ENCODE measurements at regions not wholly inside any gene's neighbourhood (a gene's known extent, or its start where the extent isn't known, plus 50 kb on each side); places are given as distances from the start of the nearest gene placed in this dataset.
"Not testable (repeated sequence)": the region's sequence is repeated elsewhere in the genome, so short reads cannot be mapped to it uniquely, and the experiment has no call there.

- Histone ChIP-seq H3K4me3 (ENCODE audit: low read depth, low read length) (no peak overlapping the region), H3K4me1 (no peaks in the 10 kb centered on the region), H3K9me3 (ENCODE audit: control insufficient read depth, low read length) (no peaks in the 10 kb centered on the region), H3K4me2 (ENCODE audit: low read length) (no peak overlapping the region), H2AFZ (no peak overlapping the region), H3K9ac (no peak overlapping the region), H3K36me3 (ENCODE audit: control insufficient read depth, insufficient read depth, low read length) (no peaks in the 10 kb centered on the region), H3K27me3 (ENCODE audit: control insufficient read depth, insufficient read depth, low read length) (no peaks in the 10 kb centered on the region), H3K27ac (no peak overlapping the region), H3K79me2 (no peaks in the 10 kb centered on the region)
- TF ChIP-seq CTCF (IDR thresholded peaks at IDR 0.05): no peak
Measured at GRCh38 chr7:69374044-69374425, 224.2 kb upstream of the AUTS2 start.

DNA sequence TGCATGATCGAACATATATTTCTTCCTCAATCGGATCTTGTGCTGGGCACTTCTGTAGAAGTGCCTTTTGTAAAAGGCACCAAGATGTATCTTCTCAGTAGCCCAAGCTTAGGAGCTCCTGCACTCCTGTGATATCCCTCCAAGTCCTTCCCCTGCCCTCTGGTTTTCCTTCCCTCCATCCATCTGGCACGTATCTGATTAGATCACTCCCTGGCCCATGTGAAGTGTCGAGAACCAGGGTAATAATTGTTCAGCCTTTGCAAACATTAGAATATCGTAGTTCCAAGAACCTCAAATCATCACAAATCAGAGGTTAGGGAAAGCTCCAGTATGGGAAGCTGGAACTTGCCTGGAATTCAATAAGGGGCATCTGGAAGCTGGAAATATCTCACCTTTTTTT lies 221.1 kb upstream of the AUTS2 start:
- no peaks in the 10 kb centered on the region for H3K9me3 ChIP-seq (ENCODE audit: control insufficient read depth, low read length)
- H3K36me3 ChIP-seq (ENCODE audit: control insufficient read depth, insufficient read depth, low read length): no peaks in the 10 kb centered on the region
- no peak overlapping the region for H3K4me3 ChIP-seq (ENCODE audit: low read depth, low read length)
- H3K4me1 ChIP-seq: no peaks in the 10 kb centered on the region
- no peak overlapping the region for H3K27ac ChIP-seq
- H2AFZ ChIP-seq: no peak overlapping the region
- H3K79me2 ChIP-seq: no peaks in the 10 kb centered on the region
- no peak for TF ChIP-seq CTCF (IDR thresholded peaks at IDR 0.05)
- H3K27me3 ChIP-seq (ENCODE audit: control insufficient read depth, insufficient read depth, low read length): no peaks in the 10 kb centered on the region
- H3K4me2 ChIP-seq (ENCODE audit: low read length): no peak overlapping the region
- H3K9ac ChIP-seq: no peak overlapping the region

- TF ChIP-seq CTCF (IDR thresholded peaks at IDR 0.05): no peak
- Histone ChIP-seq H3K79me2 (no peaks in the 10 kb centered on the region), H3K4me1 (no peaks in the 10 kb centered on the region), H3K27me3 (ENCODE audit: control insufficient read depth, insufficient read depth, low read length) (no peaks in the 10 kb centered on the region), H3K36me3 (ENCODE audit: control insufficient read depth, insufficient read depth, low read length) (no peaks in the 10 kb centered on the region), H3K9ac (no peak overlapping the region), H3K4me3 (ENCODE audit: low read depth, low read length) (no peak overlapping the region), H3K27ac (no peak overlapping the region), H3K4me2 (ENCODE audit: low read length) (no peak overlapping the region), H3K9me3 (ENCODE audit: control insufficient read depth, low read length) (no peaks in the 10 kb centered on the region), H2AFZ (no peak overlapping the region)
Measured at GRCh38 chr7:69388452-69389137, 209.7 kb upstream of the AUTS2 start.

- no peaks in the 10 kb centered on the region for H3K4me1 ChIP-seq
- no peak overlapping the region for H3K27ac ChIP-seq
- no peaks in the 10 kb centered on the region for H3K36me3 ChIP-seq (ENCODE audit: control insufficient read depth, insufficient read depth, low read length)
- no peak overlapping the region for H2AFZ ChIP-seq
- TF ChIP-seq CTCF (IDR thresholded peaks at IDR 0.05): no peak
- H3K4me3 ChIP-seq (ENCODE audit: low read depth, low read length): no peak overlapping the region
- no peaks in the 10 kb centered on the region for H3K27me3 ChIP-seq (ENCODE audit: control insufficient read depth, insufficient read depth, low read length)
- H3K79me2 ChIP-seq: no peaks in the 10 kb centered on the region
- no peak overlapping the region for H3K9ac ChIP-seq
- no peak overlapping the region for H3K4me2 ChIP-seq (ENCODE audit: low read length)
- H3K9me3 ChIP-seq (ENCODE audit: control insufficient read depth, low read length): no peaks in the 10 kb centered on the region
Measured at GRCh38 chr7:69389216-69389615, 209.1 kb upstream of the AUTS2 start.

- not testable (repeated sequence) for H3K4me1 ChIP-seq; H3K9ac ChIP-seq; H3K4me2 ChIP-seq (ENCODE audit: low read length); H3K27ac ChIP-seq; H3K4me3 ChIP-seq (ENCODE audit: low read depth, low read length); H3K9me3 ChIP-seq (ENCODE audit: control insufficient read depth, low read length); H3K27me3 ChIP-seq (ENCODE audit: control insufficient read depth, insufficient read depth, low read length); H3K36me3 ChIP-seq (ENCODE audit: control insufficient read depth, insufficient read depth, low read length); H2AFZ ChIP-seq; H3K79me2 ChIP-seq
Measured at GRCh38 chr7:69393912-69394311, 204.4 kb upstream of the AUTS2 start.
